HCT116 (cell line): ENCODE measurements at regions not wholly inside any gene's neighbourhood (a gene's known extent, or its start where the extent isn't known, plus 50 kb on each side); places are given as distances from the start of the nearest gene placed in this dataset.

Experiments used
- ATAC-seq: fragments of 200-7000 bp; cut with Tn5 transposase; 2 replicates; pipeline ENCODE4 v1.9.1; 2020; ENCODE audit warnings: mild to moderate bottlenecking, moderate library complexity
- BruUV-seq: library from RNA; stranded (reverse); fragments of 400-500 nt; replicated peaks from 2 replicates; lab custom pipeline; 2021; lab: Mats Ljungman, UMichigan
- CTCF ChIA-PET: fragments of 300-600 bp; sonication (Branson Sonifier 250); formaldehyde crosslinking; loops from one replicate; lab custom pipeline; 2021; ENCODE audit warnings: antibody characterized with exemption; lab: Charles Lee
- POLR2A ChIA-PET: fragments of 300-600, 350-600 bp; sonication (Branson Sonifier 250); formaldehyde crosslinking; loops from one replicate; lab custom pipeline; 2021; ENCODE audit warnings: antibody characterized with exemption; lab: Charles Lee
- RAD21 ChIA-PET, 2 experiments: fragments of 300-600 bp; sonication (Branson Sonifier 250); formaldehyde crosslinking; loops; one replicate each; lab custom pipeline; 2023; ENCODE audit warnings: low total read pairs in 2 of 2; ENCODE audit not compliant: uncharacterized antibody in 2 of 2, unreplicated experiment in 2 of 2, low non-redundant PET in 1 of 2; lab: Charles Lee
- DNase-seq: peaks from one replicate; pipeline ENCODE4 v3.0.0-alpha.2; 2010; ENCODE audit warnings: low read depth, low spot score
- H2AFZ ChIP-seq: fragments of 200-600 bp; shearing (Covaris generic), sonication (generic); 2 replicates; pipeline ENCODE4 v1.6.1; 2017; ENCODE audit warnings: low read depth, mixed run types, mixed read lengths, antibody characterized with exemption, low read length; ENCODE audit not compliant: poor library complexity, severe bottlenecking
- H3K27ac ChIP-seq: 2 replicates; pipeline ENCODE4 v1.5.1; 2012; ENCODE audit warnings: low read depth, low read length
- H3K27me3 ChIP-seq: fragments of 200-600 bp; sonication (generic); 2 replicates; pipeline ENCODE4 v1.6.1; 2016; ENCODE audit warnings: mixed run types, low read length, mixed read lengths; ENCODE audit not compliant: insufficient read depth
- H3K36me3 ChIP-seq, 2 experiments: fragments of 200-500 bp in 1 of 2; fragments of 200-600 bp in 1 of 2; sonication (Bioruptor generic) in 1 of 2; sonication (generic) in 1 of 2; 2 replicates each; pipeline versions ENCODE4 v1.5.1 to v1.6.1; 2014 to 2016; ENCODE audit warnings: low read length in 2 of 2, inconsistent platforms in 1 of 2, mixed read lengths in 1 of 2, mixed run types in 1 of 2; ENCODE audit not compliant: insufficient read depth in 2 of 2, control insufficient read depth in 1 of 2
- H3K4me1 ChIP-seq, 2 experiments: fragments of 200-600 bp in 1 of 2; sonication (generic) in 1 of 2; 2 replicates each; pipeline versions ENCODE4 v1.5.1 to v1.6.1; 2012 to 2017; ENCODE audit warnings: low read length in 2 of 2, inconsistent platforms in 1 of 2, mild to moderate bottlenecking in 1 of 2, mixed read lengths in 1 of 2, mixed run types in 1 of 2, moderate library complexity in 1 of 2; ENCODE audit not compliant: insufficient read depth in 2 of 2, control insufficient read depth in 1 of 2
- H3K4me2 ChIP-seq: fragments of 200-600 bp; sonication (generic); 2 replicates; pipeline ENCODE4 v1.6.1; 2017; ENCODE audit warnings: mixed run types, low read length, mixed read lengths
- H3K4me3 ChIP-seq, 2 experiments: fragments of 200-600 bp in 1 of 2; sonication (generic) in 1 of 2; replicated peaks in 1 of 2; 2 replicates each; pipeline ENCODE4 v1.5.1; 2011 to 2016; ENCODE audit warnings: low read length in 2 of 2, control low read depth in 1 of 2, low read depth in 1 of 2, mild to moderate bottlenecking in 1 of 2, mixed read lengths in 1 of 2, mixed run types in 1 of 2
- H3K79me2 ChIP-seq: fragments of 200-600 bp; sonication (generic); 2 replicates; pipeline ENCODE4 v1.6.1; 2017; ENCODE audit warnings: mild to moderate bottlenecking, mixed run types, low read length, moderate library complexity, mixed read lengths; ENCODE audit not compliant: insufficient read depth
- H3K9ac ChIP-seq: fragments of 200-600 bp; sonication (generic); 2 replicates; pipeline ENCODE4 v1.6.1; 2016; ENCODE audit warnings: low read length, mixed read lengths
- H3K9me2 ChIP-seq: fragments of 200-600 bp; sonication (generic), shearing (Covaris generic); 2 replicates; pipeline ENCODE4 v1.6.1; 2017; ENCODE audit warnings: mixed run types, mild to moderate bottlenecking, moderate library complexity; ENCODE audit not compliant: insufficient read depth
- H3K9me3 ChIP-seq, 2 experiments: fragments of 200-500 bp in 1 of 2; fragments of 200-600 bp in 1 of 2; sonication (Bioruptor generic) in 1 of 2; sonication (generic) in 1 of 2; 2 replicates each; pipeline ENCODE4 v1.6.1; 2014 to 2017; ENCODE audit warnings: low read length in 2 of 2, mixed read lengths in 2 of 2, inconsistent platforms in 1 of 2, low read depth in 1 of 2, mild to moderate bottlenecking in 1 of 2, mixed run types in 1 of 2, moderate library complexity in 1 of 2; ENCODE audit not compliant: control insufficient read depth in 1 of 2, insufficient read depth in 1 of 2
- H4K20me1 ChIP-seq: fragments of 200-600 bp; sonication (generic), shearing (Covaris generic); 2 replicates; pipeline ENCODE4 v1.6.1; 2017; ENCODE audit warnings: mixed run types, mild to moderate bottlenecking, moderate library complexity; ENCODE audit not compliant: insufficient read depth
- CBX3 ChIP-seq: IDR thresholded peaks from 2 replicates; pipeline ENCODE4 v1.6.1; 2012; ENCODE audit warnings: low read depth
- EZH2 ChIP-seq: fragments of 200-600 bp; sonication (generic); IDR thresholded peaks from 2 replicates; pipeline ENCODE4 v1.6.1; 2017; ENCODE audit warnings: antibody characterized with exemption, mixed run types
- POLR2AphosphoS5 ChIP-seq: IDR thresholded peaks from 2 replicates; pipeline ENCODE4 v1.6.1; 2011; ENCODE audit warnings: mild to moderate bottlenecking, low read depth, low read length, moderate library complexity
- SRF ChIP-seq: IDR thresholded peaks from 2 replicates; pipeline ENCODE4 v1.6.1; 2012; ENCODE audit warnings: low read depth
- YY1 ChIP-seq: IDR thresholded peaks from 2 replicates; pipeline ENCODE4 v1.6.1; 2011; ENCODE audit warnings: low read length, low read depth, moderate library complexity, mild to moderate bottlenecking; ENCODE audit not compliant: insufficient replicate concordance; ENCODE audit errors: extremely low read depth
- intact Hi-C: fragments of 100-400 bp; cut with micrococcal nuclease; formaldehyde crosslinking; loops from 2 replicates; pipeline ENCODE4 v1.10.0; 2022

DNA sequence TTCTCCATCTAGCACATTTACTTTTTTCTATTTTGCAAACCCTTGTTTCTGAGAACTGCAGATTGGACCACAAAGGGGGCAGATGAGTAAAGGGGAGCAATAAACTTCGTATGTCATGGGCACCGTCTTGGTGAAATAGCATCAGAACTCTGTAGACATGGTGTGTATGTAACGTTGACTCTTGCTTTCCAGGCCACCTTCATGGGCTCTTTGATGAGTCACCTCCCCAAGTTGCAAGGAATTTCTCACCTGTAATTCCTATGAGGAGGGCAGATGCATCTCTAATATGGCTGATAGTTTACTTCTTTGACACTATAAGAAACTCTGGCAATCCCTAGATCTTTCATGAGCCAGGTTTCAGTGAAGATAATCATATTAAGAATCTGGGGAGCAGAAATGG is 163.4 kb upstream of the PLPPR1 start:
- ChIA-PET POLR2A (no interaction called here), CTCF (no interaction called here), RAD21 (no interaction called here)
- Histone ChIP-seq H3K9me3 (no peaks in the 10 kb centered on the region), H3K27me3 (peaks cover 29% of the 10 kb centered on the region), H4K20me1 (no peaks in the 10 kb centered on the region), H3K4me1 (no peaks in the 10 kb centered on the region), H3K27ac (no peak overlapping the region), H2AFZ (no peak overlapping the region), H3K4me2 (no peak overlapping the region), H3K79me2 (no peaks in the 10 kb centered on the region), H3K36me3 (no peaks in the 10 kb centered on the region), H3K9ac (no peak overlapping the region), H3K4me3 (no peak overlapping the region), H3K9me2 (no peaks in the 10 kb centered on the region)
- DNase-seq, result no peak
- intact Hi-C loops, result no loop called here
- no peak for TF ChIP-seq EZH2
- TF ChIP-seq CBX3, result no peak
- TF ChIP-seq SRF, result no peak
- TF ChIP-seq YY1, result no peak
- no peak for TF ChIP-seq POLR2AphosphoS5
- no peak for ATAC-seq
- no TSS peak for BruUV-seq

DNA sequence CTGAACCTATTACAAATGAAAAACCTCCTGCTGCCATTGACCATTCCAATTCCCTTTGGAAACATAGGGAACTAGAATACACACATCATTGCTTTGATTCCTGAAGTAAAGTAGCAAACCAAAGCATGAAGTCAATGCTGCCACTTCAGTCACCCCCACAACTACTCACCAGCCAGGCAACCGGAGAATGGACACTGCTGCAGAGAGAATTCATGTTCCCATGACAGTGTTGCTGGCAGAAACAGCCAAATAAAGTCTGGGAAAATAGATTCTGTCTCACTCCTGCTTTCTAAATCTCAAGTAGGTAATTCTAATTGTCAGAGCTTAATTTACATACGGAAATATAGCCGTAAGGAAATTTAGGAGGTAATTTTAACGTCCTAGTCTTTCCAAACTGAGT is 162.9 kb upstream of the PLPPR1 start:
- ATAC-seq (no peak), DNase-seq (no peak)
- H3K27ac ChIP-seq, result no peak overlapping the region
- no peak overlapping the region for H3K4me3 ChIP-seq
- H3K27me3 ChIP-seq, result peaks cover 29% of the 10 kb centered on the region
- ChIA-PET POLR2A (no interaction called here), RAD21 (no interaction called here), CTCF (no interaction called here)
- no peak overlapping the region for H3K9ac ChIP-seq
- no peak overlapping the region for H2AFZ ChIP-seq
- H3K9me3 ChIP-seq, result no peaks in the 10 kb centered on the region
- no peak overlapping the region for H3K4me2 ChIP-seq
- TF ChIP-seq YY1, result no peak
- intact Hi-C loops, result no loop called here
- no peaks in the 10 kb centered on the region for H3K79me2 ChIP-seq
- BruUV-seq, result no TSS peak
- no peaks in the 10 kb centered on the region for H4K20me1 ChIP-seq
- H3K4me1 ChIP-seq, result no peaks in the 10 kb centered on the region
- no peaks in the 10 kb centered on the region for H3K9me2 ChIP-seq
- H3K36me3 ChIP-seq, result no peaks in the 10 kb centered on the region
